HL-60/S4 (cell line): ENCODE measurements at regions not wholly inside any gene's neighbourhood (a gene's known extent, or its start where the extent isn't known, plus 50 kb on each side); places are given as distances from the start of the nearest gene placed in this dataset.

Experiments
- in situ Hi-C: fragments of 300-500 bp; cut with MboI; formaldehyde crosslinking; loops from 2 replicates; pipeline ENCODE4 v1.14.3; 2022; ENCODE audit warnings: low sequenced_read_pairs

- in situ Hi-C loops, result loop anchor here (25.0 kb wide), 2 partner anchors 255 to 705 kb away; no protein-coding TSS in a partner anchor
Measured at GRCh38 chr15:38691965-38692788, 127.6 kb upstream of the RASGRP1 start.

DNA sequence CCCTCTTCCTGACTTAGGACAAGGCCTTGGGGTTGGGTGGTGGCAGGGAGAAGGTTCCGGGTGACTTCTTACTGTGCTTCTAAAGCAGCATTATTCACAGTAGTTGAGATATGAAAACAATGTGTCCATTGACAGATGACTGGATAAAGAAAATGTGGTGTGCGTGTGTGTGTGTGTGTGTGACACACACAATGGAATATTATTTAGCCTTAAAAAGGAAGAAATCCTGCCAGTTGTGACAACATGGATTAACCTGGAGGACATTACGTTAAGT is 128.1 kb upstream of the RASGRP1 start:
- in situ Hi-C loops, result loop anchor here (25.0 kb wide), 2 partner anchors 255 to 705 kb away; no protein-coding TSS in a partner anchor

DNA sequence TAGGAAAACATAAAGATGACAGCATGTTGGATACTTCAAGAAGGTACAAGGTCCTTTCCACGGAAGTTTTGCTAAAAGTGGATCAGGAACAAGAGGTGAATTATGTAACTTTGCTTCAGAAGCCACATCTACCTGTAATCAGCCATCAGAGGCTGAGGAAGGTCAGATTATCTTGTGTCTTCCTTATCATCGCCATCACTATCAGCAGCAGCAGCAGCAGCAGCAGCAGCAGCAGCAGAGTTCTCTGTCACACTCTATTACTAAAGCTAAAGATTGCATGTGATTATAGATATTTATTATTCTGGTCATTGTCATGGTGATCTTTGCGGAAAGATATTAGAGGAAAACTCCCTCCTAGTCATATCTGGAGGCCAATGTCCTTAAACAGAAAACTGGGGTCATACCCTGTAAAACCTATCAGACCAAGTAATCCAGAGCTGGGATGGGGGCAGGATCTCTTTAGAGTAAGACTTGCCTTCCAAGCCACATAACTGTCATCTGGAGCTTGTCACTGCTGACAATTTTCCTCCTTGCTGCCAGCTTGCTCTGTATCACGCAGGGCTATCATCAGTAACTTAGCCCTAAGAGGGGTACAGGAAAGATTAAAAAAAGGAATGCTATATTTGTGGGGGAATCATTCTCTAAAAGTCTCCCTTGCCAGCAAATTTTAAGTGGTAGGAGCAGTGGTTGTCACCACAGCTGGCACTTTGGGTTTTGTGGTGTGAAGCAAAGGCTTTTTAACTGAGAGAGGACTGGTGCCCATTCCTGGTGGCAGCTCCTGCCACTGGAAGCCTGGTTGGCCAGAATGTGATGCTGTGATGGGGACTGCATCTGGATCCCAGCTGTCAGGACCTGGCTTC is 130.9 kb upstream of the RASGRP1 start:
- in situ Hi-C loops, result loop anchor here (25.0 kb wide), 2 partner anchors 258 to 708 kb away; no protein-coding TSS in a partner anchor

DNA sequence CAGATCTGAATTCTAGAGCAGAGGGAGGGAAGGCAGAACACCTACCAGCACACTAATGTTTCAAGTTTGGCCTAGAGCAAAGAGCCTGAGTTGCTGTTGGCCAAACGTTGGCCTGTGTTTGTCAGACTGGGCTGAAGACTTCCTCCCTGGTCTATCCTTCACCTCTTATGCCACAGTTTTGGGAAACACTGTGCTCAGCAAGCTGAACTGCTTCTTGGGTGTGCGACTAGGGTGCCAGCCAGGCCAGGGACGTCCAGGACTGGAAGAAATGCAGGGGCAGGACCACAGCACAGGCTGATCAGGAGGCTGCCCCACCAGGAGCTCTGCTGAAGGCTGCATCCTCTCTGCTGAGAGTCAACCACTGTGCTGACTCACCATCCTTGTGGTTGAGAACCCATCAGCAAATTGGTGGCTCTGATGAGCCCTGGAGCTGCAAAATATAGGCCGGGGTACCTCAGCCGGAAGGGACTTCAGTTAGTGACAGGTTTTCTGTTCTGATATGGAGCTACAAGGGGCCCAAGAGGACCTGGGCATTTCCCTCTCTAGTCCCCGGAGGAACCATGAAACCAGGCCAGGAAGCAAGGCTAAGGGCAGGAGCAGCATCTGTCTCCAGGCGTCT is 131.6 kb upstream of the RASGRP1 start:
- in situ Hi-C loops, result loop anchor here (25.0 kb wide), 2 partner anchors 259 to 709 kb away; no protein-coding TSS in a partner anchor

DNA sequence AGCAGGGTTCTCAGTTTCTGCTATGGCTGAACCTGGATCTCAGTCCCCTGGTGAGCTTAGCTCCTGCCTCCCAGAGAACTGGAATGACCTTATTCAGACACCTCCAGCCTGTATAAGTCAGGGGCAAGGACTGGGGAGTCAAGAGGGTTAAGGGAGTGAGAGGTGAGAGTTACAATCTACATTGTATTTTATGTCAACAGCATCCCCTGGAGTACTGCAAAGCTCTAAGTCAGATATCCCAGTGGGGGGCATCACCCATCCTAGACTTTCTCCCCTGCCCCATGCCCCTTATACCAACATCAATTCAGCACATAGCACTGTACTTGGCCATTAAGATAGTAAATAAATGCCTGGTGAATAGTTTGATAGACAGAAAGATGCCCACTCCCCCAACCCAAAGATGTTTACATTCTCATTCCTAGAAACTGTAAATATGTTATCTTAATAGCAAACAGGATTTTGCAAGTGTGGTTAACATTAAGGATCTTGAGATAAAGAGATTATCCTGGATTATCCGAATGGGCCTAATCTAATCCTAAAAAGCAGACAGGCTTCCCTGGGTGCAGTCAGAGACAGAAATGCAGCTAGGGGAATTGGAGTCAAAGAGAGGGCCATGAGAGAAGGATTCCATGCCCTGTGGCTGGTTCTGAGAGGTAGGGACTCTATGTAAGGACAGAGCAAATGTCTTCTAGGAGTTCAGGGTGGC is 132.3 kb upstream of the RASGRP1 start:
- in situ Hi-C loops, result loop anchor here (25.0 kb wide), 2 partner anchors 260 to 710 kb away; no protein-coding TSS in a partner anchor

DNA sequence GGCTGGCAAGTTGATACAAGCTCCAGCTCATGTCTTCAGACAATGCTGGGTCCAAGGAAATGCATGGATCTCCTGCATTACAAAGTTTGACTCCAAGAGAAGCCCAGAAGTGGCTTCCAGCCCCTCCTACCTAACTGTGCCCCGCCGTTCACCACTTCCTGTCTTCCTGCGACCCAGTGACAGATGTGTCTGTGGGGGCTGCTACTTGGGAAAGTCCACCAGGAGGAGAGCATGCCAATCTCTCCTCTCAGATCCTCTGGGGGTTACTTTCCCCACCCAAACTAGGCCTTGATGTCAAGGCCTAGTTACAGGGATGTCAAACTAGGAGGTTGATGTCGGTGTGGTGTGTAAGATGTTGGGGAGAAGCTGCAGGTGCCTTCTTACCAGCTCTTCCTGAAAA is 133.6 kb upstream of the RASGRP1 start:
- in situ Hi-C loops, result loop anchor here (25.0 kb wide), 2 partner anchors 261 to 711 kb away; no protein-coding TSS in a partner anchor

DNA sequence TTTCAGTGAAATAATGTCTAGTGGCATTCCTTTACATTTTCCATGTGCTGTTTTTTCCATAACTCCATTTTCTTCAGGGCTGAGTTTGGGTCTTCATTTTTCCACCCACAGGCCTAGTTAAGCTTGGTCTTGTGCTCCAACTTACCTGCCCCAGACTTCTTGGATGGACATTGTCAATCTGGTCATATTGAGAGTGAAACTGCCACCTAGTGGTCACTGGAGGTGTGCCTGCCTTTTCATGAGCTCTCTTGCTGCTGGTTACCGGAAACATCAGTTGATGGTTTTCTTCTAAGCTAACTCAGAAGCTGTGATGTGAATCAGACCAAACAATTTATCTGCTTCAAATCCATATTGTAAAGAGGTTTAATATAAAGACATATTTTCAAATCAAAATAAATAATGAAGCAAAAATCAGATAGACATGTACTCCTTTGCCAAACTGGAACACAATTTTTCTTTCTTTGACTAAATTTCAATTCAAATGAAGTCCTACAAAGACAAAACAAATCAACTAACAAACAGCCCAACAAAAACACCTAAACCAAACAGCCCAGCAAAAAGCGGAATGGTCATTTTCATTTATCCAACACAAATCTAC is 135.1 kb upstream of the RASGRP1 start:
- in situ Hi-C loops, result loop anchor here (25.0 kb wide), 2 partner anchors 262 to 712 kb away; no protein-coding TSS in a partner anchor

- in situ Hi-C loops, result no loop called here
Measured at GRCh38 chr15:38701149-38701548, 136.5 kb upstream of the RASGRP1 start.

- in situ Hi-C loops, result no loop called here
Measured at GRCh38 chr15:38702178-38702912, 137.7 kb upstream of the RASGRP1 start.

GRCh38 chr15:38705436-38706219 is 141.0 kb upstream of the RASGRP1 start:
- in situ Hi-C loops, result no loop called here

DNA sequence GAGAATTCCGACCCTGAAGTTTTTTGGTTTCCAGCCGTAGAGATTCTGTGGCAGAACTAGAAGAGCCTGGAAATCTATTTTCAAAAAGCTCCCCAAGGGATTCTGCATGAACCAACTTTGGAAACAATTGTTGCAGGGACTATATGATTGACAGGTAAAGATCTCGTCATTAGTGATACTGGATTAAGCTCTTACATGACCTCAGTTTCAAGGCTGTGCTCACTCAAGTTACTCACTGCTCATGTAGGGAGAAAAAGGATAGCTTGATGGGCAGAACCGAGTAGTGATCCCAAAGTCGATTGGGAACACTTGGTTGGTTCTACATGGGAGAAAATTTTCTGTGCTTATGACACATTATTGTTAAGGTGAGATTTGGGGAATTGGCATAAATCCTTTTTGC is 142.3 kb upstream of the RASGRP1 start:
- in situ Hi-C loops, result no loop called here

DNA sequence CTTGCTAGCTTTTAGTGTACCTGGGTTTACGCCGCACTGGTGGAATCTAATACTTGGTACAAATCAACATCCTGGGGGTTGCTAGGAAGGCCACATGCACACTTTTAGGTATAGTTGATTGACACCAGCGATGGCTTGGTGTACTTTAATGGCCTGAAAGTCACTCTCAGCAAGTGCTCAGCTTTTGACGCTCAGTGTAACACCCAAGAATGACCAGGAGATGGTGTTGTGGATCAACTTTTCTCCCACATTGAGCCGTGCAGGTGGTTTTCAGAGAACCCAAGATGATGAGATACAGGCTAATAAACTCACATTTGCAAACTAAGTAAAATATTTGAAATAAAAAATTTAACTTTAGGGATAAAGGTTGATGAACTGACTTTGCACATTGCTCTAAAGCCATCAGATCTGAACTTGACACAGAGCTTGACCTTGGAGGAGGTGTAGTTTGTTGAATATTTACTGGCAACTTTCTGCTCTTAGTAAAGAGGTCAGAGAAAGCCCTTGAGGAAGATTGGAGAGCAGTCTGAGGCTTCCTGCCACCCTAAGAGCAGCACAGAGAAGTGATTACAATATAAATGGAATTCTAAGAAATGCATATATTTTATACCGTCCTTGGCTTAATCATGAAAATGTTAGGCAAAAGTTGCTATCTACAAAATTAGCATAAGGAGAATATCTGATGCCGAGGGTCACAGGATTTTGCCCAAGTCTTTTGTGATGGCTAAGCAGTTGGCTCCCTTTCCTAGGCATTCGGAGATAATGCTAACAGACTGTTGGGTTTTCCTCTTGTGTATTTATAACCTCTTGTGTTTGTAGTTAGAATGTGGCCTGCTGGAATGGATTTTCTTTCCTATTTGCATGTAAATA is 143.4 kb upstream of the RASGRP1 start:
- in situ Hi-C loops, result no loop called here

- in situ Hi-C loops, result no loop called here
Measured at GRCh38 chr15:38708672-38709180, 144.1 kb upstream of the RASGRP1 start.

DNA sequence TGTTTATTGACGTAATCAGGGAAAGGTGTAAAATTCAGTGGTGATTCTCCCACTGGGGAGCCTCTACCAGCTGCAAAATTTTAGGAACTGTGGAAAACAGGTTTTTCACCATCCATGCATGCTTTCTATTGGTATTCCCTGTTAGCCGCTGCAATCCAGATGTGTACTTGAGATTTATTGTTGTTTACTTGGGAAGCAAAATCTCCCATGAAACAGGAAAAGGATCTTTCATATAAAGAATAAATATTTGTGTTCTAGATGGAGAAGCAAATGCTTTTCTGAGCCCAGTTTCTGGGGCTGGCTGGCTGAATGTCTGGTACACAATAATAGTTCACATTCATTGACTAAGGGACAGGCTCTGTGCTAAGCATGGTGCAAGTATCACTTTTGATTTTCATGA is 144.6 kb upstream of the RASGRP1 start:
- in situ Hi-C loops, result no loop called here

- in situ Hi-C loops, result no loop called here
Measured at GRCh38 chr15:38714309-38715072, 149.9 kb upstream of the RASGRP1 start.

GRCh38 chr15:38720893-38721567 is 156.4 kb upstream of the RASGRP1 start:
- in situ Hi-C loops, result no loop called here
